NT2/D1 (cell line): ENCODE measurements at regions not wholly inside any gene's neighbourhood (a gene's known extent, or its start where the extent isn't known, plus 50 kb on each side); places are given as distances from the start of the nearest gene placed in this dataset.

Experiments used
- SUZ12 ChIP-seq: IDR thresholded peaks from 2 replicates; pipeline ENCODE4 v1.6.1; 2011; ENCODE audit not compliant: insufficient read length, insufficient read depth; ENCODE audit errors: extremely low read depth
- YY1 ChIP-seq: IDR thresholded peaks from 2 replicates; pipeline ENCODE4 v1.6.1; 2011; ENCODE audit not compliant: insufficient read length, insufficient read depth

GRCh38 chr18:22055466-22056238 is 113.7 kb upstream of the GATA6 start:
- TF ChIP-seq SUZ12 (no peak), YY1 (no peak)
